GM10248 (cell line): ENCODE measurements at regions not wholly inside any gene's neighbourhood (a gene's known extent, or its start where the extent isn't known, plus 50 kb on each side); places are given as distances from the start of the nearest gene placed in this dataset.

Source experiments
- CTCF ChIA-PET: fragments of 300-600 bp; sonication (Branson Sonifier 250); formaldehyde crosslinking; extraction: SDS; loops from one replicate; lab custom pipeline; 2021; ENCODE audit warnings: antibody characterized with exemption; lab: Yijun Ruan, JAX
- POLR2A ChIA-PET: fragments of 350-650 bp; sonication (Branson Sonifier 250); formaldehyde crosslinking; extraction: SDS; loops from one replicate; lab custom pipeline; 2020; ENCODE audit warnings: antibody characterized with exemption; lab: Yijun Ruan, JAX
- DNase-seq: peaks from one replicate; pipeline ENCODE4 v3.0.0; 2012; ENCODE audit errors: extremely low spot score
- TF ChIP-seq, protein P1 (sequence below): IDR thresholded peaks from 2 replicates; pipeline ENCODE4 v1.5.1; 2012; ENCODE audit warnings: mild to moderate bottlenecking, low read depth; ENCODE audit errors: extremely low read depth, missing control alignments, control extremely low read depth

DNA sequence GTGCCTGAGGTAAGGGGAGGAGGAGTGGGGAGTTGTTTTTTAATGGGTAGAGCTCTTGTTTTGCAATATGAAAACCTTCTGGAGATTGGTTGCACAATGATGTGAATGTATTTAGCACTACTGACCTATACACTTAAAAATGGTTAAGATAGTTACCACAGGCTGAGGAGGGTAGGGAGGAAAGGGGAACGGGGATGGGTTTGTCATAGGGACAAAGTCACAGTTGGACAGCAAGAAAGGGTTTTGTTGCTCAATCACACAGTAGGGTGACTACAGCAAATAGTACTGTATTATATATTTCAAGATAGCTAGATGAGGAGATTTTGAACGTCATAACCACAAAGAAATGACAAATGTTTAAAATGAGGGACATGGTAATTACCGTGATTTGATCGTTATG lies 1562.4 kb downstream of the AACS start:
- POLR2A ChIA-PET = no interaction called here

DNA sequence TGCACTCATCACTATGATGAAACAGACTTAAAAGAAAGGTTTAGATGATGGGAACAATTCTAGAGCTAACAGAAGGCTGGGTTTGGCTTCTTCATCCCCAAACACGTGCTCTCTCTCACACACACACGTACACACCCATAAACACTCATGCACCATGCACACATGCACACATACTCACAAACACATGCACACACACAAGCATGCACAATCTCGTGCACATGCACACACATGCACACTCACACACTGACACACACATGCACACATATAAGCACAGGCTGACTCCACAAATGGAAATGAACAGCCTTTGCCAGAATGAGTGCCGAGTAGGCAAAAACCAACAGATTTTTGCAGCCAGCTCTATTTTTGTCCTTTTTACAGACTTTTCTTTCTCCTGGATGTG lies 1571.6 kb downstream of the AACS start:
- DNase-seq = no peak
- CTCF ChIA-PET = no interaction called here
- TF ChIP-seq, protein P1, sequence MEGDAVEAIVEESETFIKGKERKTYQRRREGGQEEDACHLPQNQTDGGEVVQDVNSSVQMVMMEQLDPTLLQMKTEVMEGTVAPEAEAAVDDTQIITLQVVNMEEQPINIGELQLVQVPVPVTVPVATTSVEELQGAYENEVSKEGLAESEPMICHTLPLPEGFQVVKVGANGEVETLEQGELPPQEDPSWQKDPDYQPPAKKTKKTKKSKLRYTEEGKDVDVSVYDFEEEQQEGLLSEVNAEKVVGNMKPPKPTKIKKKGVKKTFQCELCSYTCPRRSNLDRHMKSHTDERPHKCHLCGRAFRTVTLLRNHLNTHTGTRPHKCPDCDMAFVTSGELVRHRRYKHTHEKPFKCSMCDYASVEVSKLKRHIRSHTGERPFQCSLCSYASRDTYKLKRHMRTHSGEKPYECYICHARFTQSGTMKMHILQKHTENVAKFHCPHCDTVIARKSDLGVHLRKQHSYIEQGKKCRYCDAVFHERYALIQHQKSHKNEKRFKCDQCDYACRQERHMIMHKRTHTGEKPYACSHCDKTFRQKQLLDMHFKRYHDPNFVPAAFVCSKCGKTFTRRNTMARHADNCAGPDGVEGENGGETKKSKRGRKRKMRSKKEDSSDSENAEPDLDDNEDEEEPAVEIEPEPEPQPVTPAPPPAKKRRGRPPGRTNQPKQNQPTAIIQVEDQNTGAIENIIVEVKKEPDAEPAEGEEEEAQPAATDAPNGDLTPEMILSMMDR = no peak
- POLR2A ChIA-PET = no interaction called here

More for the DNA sequence above, 1562.4 kb downstream of the AACS start:
- TF ChIP-seq, protein P1 = no peak
- no peak for DNase-seq
- CTCF ChIA-PET = no interaction called here

DNA sequence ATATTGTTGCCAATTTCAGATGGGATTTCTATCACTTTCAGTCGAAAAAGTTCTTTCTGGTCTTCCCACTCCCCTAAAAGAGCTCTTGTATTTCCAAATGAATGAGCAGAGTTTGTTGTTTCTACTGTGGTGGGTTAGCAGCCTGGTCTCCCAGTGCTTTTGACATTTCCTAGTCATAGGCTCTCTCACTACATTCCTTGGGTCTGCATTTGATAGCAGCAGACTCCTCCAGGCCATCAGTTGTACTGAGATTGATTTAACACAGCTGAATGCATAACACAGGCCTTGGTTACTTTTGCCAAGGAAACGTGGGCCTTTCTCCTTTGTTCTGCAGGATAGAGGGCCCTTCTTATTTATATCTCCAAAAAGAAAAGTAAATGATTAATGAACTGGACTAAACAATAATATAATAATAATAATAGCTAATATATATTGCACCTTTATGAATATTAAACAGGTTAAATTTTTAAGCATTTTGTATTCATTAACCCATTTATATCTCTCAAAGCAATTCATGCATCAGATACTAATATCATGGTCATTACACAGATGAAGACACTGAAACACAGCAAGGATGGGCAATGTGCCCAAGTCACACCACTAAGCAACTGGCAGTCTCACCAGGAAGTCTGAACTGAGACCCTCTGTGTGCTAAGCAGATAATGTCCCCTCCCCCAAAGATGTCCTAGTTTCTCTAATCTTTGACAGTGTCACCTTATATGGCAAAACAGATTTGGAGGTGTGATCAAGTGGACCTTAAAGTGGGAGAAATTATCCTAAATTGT lies 1579.2 kb downstream of the AACS start:
- no peak for DNase-seq
- ChIA-PET POLR2A (no interaction called here), CTCF (interaction anchor here (0.9 kb wide), 1 partner anchor 24 kb away, joined by 3 read pairs; no protein-coding TSS in a partner anchor)
- TF ChIP-seq, protein P1 = no peak

DNA sequence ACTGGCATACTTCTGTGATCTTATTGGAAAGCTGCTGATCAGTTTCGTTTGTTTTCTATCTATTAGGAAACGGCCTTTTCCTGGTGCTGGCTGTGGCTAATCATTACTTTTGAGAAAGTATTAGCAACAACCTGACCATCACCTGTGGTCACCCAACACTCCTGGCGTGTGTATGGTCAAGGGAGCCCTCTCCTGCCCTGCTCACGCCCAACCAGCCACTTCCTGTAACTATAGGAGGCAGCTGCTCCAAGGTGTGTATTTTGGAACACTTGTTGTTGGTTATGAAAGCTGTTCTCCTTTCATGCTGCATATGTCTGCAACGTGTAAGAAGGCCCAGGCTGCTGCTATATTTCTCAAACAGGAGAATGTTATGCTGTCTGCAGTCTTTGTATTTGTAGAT lies 1582.8 kb downstream of the AACS start:
- ChIA-PET POLR2A (no interaction called here), CTCF (no interaction called here)
- no peak for DNase-seq
- TF ChIP-seq, protein P1 = no peak

DNA sequence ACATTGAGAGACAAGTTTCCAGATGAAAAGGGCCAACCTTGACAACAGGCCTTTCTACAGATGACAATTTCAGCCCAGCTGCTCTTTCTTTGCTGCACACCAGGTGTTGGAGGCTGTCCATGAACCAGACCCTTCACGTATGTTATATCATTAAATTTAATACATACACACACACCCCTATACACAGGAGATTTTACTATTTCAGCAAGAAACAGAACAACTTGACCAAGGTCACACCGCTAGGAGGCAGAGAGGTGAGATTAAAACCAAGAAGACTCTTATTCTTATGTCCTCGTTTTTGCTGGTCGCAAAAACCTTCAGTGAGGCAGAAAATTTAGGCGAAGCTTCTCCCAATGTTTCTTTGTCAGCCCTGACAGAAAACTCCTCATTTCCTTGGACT lies 1585.9 kb downstream of the AACS start:
- DNase-seq = no peak
- TF ChIP-seq, protein P1 = no peak
- ChIA-PET CTCF (no interaction called here), POLR2A (no interaction called here)

DNA sequence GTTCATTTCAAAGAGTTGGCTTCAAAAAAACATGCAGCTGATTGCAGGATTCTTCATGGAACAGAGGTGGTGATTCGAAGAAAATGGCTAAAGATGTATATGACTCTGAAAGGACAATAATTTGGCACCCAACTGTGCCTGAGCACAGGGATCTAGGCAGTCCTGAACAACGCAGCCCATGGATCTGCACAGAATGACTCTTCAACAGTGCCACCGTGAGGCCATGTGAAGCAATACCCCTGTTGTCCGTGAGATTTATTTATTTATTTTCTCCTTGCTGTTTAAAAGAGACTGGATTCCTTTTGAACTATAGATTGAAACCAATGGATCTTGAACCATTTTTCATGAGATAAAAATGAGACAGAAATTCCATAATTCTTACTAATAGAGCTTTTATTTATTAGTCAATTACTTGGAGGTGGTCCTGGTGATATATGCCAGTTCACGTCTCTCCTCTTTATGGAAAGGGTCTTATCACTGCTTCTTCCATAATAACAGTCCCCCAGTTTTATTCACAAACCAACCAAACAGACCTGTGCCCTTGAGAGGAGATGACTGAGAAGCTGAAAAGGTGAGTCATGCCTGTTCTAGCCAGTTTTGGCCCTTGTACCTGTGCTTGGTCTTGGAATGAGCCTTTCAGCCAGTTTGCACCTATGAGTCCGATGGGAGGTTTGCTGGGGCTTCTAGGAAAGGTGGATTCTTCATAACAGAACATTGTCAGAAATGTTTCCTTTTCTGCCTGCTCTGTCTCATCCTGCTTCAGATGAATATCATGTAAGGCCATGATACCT lies 1598.3 kb downstream of the AACS start:
- TF ChIP-seq, protein P1 = no peak
- no peak for DNase-seq
- ChIA-PET POLR2A (no interaction called here), CTCF (interaction anchor here (1.4 kb wide), 1 partner anchor 69 kb away, joined by 3 read pairs; no protein-coding TSS in a partner anchor)
